C4-2B (cell line): ENCODE measurements at regions not wholly inside any gene's neighbourhood (a gene's known extent, or its start where the extent isn't known, plus 50 kb on each side); places are given as distances from the start of the nearest gene placed in this dataset.

Experiments
- H3K27ac ChIP-seq: fragments of 450-650 bp; 2 replicates; pipeline ENCODE4 v1.5.1; 2017
- ZFX ChIP-seq: fragments of 450-650 bp; IDR thresholded peaks from 2 replicates; pipeline ENCODE4 v1.6.1; 2017
- TF ChIP-seq, protein P1 (sequence below): fragments of 450-650 bp; conservative IDR thresholded peaks from 2 replicates; pipeline ENCODE4 v1.5.1; 2017; ENCODE audit warnings: mild to moderate bottlenecking

DNA sequence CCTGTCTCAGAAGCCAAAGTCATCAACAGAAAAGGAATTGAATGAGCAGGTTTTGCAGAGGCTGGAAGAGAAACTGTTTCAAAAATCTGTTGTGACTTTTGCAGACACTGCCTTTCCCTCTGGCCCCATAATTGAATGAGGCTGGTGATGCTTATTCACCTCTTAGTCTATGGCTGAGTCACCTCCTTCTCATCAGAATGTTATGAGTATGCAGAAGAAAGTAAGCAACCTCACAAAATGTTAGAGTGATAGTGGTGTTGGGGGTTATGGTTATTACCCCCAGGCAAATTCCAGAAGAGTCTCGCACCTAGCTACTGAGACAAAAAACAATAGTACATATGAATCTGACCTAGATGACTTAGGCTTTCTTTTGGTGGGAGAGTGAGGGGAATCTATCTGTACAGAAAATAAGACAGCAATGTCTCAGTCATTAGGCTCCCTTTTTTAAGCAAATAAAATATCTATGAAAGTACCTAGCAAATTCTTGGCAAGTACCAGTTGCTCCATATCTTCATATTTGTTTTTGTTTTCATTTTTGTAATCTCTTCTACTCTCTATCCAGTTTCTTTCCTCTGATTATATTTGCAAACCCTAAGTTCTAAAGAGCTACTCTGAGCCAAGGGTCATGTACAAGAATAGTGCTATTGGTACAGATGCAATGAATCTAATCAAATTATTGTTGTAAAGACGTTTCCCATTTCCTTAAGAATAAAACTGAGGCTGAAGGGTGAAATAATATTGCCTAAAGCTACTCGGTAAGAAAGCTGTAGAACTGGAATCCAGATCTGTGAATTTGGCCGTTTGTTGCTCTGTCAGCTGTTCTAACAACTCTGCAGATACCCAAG is 498.1 kb upstream of the TNC start:
- no peak for TF ChIP-seq ZFX
- TF ChIP-seq, protein P1, sequence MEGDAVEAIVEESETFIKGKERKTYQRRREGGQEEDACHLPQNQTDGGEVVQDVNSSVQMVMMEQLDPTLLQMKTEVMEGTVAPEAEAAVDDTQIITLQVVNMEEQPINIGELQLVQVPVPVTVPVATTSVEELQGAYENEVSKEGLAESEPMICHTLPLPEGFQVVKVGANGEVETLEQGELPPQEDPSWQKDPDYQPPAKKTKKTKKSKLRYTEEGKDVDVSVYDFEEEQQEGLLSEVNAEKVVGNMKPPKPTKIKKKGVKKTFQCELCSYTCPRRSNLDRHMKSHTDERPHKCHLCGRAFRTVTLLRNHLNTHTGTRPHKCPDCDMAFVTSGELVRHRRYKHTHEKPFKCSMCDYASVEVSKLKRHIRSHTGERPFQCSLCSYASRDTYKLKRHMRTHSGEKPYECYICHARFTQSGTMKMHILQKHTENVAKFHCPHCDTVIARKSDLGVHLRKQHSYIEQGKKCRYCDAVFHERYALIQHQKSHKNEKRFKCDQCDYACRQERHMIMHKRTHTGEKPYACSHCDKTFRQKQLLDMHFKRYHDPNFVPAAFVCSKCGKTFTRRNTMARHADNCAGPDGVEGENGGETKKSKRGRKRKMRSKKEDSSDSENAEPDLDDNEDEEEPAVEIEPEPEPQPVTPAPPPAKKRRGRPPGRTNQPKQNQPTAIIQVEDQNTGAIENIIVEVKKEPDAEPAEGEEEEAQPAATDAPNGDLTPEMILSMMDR = no peak
- H3K27ac ChIP-seq = no peak overlapping the region

DNA sequence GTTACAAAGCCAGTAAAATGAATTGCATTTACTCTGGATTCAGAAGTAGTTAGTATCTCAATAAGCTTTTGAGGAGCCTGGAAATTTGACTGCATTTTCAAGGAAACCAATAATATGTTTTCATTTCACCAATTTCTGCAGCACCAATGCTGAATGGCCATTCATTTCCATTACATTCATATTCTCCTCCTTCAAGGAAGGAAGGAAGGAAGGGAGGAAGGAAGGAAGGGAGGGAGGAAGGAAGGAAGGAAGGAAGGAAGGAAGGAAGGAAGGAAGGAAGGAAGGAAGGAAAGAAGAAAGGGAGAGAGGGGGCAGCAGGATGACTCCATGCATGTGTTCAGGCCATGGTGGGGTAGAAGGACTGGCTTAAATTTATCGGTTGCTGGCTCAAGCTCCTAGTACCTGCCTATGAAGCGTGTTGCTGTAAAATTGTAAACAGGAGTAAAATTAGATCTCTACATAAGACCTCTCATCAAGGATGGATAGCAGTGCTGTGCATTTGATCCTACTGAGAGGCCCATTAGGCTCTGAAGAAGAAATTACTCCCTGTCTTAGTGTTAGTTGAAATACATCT is 498.8 kb upstream of the TNC start:
- TF ChIP-seq, protein P1 = no peak
- no peak for TF ChIP-seq ZFX
- H3K27ac ChIP-seq = no peak overlapping the region

DNA sequence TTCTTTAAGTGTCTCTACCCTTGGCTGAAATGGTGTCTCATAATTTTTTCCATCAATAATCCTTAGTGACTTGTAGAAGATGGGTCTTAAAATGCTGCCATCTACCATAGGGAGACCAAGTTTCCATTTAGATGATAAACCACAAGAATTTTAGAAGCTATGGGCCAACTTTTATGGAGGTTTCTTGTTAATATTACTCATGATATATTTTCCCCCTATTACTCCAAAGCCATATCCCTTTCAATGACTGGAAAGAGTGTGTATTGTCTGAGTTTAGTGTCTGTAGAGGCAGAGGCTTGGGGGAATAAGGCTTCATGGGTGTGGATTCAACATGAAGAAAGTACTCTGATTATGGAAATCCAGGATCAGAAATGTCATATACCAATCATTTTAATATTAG is 507.3 kb upstream of the TNC start:
- no peak overlapping the region for H3K27ac ChIP-seq
- no peak for TF ChIP-seq ZFX
- TF ChIP-seq, protein P1 = no peak

DNA sequence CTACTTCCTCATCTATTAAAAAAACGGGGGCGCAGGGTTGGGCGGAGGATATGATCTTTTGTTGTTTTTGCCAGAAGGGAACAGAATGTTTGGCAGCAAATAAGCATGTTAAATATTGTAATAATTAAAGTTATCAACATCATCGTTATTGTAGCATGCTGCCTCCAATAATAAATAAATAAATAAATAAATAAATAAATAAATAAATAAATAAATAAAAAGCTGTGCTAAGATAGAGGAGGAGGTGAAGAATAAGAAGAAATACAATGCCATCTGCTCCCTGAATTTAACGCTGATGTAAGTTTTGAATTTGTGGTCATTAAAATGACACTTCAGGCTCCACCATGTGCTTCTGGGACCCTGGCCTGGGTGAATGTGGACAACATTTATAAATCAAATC is 508.0 kb upstream of the TNC start:
- TF ChIP-seq, protein P1 = no peak
- TF ChIP-seq ZFX = no peak
- no peak overlapping the region for H3K27ac ChIP-seq

DNA sequence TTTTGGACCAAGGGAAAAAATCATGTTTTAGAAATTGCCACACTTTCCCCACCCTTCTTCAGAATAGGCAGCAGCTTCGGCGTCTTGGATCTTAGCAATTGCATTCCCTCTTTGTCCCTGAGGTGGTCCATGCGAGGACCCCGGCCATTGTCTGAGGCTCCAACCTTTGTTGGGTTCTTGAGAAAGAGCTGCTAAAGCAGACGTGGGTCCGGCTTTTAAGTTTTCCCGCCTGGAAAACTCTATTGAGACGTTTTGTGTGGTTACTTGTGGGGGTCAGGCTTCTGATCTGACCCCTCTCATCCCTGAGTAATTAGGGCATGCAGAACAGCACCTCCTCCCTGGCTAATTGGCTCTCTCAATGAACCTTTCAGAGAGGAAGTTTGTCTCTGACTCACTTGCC is 509.6 kb upstream of the TNC start:
- TF ChIP-seq ZFX = no peak
- TF ChIP-seq, protein P1 = no peak
- no peak overlapping the region for H3K27ac ChIP-seq

DNA sequence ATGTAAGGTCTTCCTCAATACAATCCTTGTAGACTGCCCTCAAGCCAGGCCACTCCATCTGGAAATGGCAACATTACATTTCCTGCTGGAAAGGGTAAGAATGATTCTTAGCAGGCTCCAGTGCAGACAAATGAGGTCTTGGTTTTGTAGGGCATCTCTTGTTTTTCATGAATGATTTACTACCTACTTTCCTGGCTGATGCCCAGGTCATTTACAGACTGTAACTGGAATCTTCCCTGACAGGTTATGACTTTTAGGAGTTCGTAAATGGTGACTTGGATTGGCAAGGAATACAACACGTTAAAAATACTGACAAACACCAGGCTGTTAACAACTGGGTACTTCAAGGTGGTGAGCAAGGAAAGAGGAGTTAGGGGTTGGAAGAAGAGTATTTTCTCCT is 510.5 kb upstream of the TNC start:
- TF ChIP-seq, protein P1 = no peak
- TF ChIP-seq ZFX = no peak
- no peak overlapping the region for H3K27ac ChIP-seq
